ENCODE measurements at regions not wholly inside any gene's neighbourhood (a gene's known extent, or its start where the extent isn't known, plus 50 kb on each side); places are given as distances from the start of the nearest gene placed in this dataset.

- TF ChIP-seq CTCF (conservative IDR thresholded peaks at IDR 0.05 in 1 of 2, IDR thresholded peaks at IDR 0.05 in 1 of 2; ENCODE audit: low read depth in 1 of 2, low read length in 2 of 2) (no peak), EZH2 (IDR thresholded peaks at IDR 0.05; ENCODE audit: low read length, missing control alignments) (no peak)
Measured at GRCh38 chr6:94713446-94713845, 863.9 kb upstream of the MANEA start.
